NCI-H446 (cell line): ENCODE measurements at regions not wholly inside any gene's neighbourhood (a gene's known extent, or its start where the extent isn't known, plus 50 kb on each side); places are given as distances from the start of the nearest gene placed in this dataset.
"Not testable (repeated sequence)": the region's sequence is repeated elsewhere in the genome, so short reads cannot be mapped to it uniquely, and the experiment has no call there.

Experiments used
- DNase-seq, 2 experiments: peaks; one replicate each; lab custom pipeline; 2025; lab: John Stamatoyannopoulos, UW

DNA sequence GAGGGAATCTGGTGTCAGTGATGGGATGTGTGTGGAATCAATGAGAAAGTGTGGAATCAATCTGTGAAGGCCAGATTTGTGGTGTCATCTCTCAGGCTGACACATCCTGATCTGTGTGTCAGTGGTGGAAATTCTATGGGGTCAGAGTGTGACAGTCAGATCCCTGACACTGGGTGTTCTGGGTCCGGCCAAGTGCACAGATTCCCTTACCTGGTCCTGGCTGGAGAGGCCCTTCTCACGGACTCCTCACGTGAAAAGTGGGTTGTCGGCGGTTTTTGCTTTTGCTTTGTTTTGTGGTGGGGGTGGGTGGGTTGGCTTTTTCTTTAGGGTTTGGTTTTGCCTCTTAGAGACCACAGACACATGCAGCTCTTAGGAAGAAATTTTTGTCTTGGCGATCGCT is 618.0 kb downstream of the KCNJ18 start:
- DNase-seq, result not testable (repeated sequence)

DNA sequence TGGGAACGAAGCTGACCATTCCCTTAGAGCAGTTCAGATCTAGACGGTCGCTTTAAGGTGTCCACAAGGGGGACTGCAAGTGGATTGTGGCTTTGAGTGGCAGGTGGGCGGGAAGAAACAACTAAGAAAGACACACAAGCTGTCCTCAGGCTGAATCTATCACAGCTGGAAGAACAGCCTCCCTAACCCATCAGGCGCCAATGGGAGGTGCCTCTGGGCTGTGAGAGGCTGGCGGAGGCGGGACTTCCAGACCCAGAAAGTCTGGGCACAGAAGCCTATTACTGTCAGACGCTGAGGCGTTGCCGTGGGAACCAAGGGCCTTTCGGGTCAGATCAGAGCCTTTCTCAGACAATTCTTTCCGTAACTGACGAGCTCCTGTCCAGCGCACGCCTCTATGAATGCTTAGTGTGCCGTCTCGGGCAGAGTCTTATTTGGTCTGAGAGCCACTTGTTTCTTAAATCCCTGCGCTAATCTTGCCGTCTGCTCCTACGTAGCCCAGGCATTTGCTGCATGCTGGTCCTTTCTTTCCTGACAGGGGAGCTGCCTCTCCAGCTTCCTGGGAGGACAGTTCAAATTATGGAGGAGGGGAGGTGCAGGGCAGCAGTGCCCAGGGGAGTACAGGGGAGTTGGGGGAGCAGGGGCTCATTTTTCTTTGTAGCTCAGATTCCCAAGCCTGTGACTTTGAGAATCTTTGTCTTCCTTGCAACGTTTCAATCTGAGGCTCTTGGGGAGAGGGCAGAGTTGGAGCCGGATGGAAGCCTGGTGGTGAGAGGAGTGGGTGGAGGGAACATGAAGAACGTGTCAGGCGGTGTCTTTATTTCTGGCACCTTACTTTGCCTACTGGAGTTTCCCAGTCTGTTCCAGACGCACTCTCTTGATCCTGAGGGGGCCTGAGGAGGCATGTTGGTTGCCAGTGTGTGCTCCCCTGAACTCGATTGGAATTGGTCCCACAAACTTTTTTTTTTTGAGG is 618.7 kb downstream of the KCNJ18 start:
- no peak for DNase-seq

DNA sequence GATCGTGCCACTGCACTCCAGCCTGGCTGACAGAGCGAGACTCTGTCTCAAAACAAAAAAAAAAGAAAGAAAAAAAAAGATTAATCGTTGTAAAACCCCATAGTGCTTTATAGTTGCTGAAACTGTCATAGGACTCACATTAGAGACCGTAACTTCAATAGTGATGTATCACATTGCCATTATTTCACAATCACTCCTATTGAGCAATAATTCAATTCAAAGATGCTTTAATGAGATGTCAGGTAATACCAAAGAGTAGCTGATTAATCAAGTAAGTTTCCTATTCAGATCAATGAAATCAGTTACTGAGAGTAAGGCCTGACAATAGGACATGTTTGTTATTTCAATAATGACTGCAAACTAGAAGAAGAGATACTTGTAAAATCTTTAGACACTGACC is 628.7 kb downstream of the KCNJ18 start:
- not testable (repeated sequence) for DNase-seq

DNA sequence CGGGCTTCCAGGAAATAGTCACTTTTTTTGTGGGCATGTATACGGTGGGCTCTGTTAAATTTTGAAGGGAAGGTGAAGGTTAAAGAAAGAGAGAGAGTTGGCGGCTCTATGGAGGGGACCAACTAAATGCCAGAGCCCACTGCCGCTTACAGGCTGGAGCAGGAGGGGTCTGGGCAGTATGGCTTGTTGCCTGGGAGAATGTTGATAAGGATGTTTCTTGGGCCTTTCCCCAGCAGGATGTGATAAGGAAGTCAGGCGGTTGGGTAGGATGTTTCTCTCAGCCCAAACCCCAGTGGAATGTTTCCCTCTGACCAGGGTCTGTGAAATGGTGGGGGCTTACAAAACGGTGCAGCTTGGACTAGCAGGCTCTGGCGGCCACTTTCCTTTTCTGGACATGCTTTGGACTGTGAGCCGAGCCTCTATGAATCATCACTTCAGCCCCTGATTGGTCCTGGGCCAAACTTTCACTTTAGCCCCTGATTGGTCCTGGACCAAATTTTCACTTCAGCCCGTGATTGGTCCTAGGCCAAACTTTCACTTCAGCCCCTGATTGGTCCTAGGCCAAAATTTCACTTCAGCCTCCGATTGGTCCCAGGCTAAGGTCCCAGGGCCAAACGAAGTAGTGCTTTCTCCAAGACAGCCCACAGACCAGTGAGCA is 630.7 kb downstream of the KCNJ18 start:
- DNase-seq, result not testable (repeated sequence)

DNA sequence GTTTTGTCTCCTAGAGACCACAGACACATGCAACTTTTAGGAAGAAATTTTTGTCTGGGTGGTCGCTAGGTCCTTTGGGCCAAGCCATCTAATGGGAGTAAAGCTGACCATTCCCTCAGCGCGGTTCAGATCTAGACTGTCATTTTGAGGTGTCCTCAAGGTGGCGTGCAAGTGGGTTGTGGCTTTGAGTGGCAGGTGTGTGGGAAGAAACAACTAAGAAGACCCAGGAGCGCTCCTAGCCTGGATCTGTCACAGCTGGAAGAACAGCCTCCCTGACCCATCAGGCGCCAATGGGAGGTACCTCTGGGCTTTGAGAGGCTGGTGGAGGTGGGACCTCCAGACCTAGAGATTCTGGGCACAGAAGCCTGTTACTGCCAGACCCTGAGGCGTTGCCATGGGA is 645.1 kb downstream of the KCNJ18 start:
- no peak for DNase-seq

DNA sequence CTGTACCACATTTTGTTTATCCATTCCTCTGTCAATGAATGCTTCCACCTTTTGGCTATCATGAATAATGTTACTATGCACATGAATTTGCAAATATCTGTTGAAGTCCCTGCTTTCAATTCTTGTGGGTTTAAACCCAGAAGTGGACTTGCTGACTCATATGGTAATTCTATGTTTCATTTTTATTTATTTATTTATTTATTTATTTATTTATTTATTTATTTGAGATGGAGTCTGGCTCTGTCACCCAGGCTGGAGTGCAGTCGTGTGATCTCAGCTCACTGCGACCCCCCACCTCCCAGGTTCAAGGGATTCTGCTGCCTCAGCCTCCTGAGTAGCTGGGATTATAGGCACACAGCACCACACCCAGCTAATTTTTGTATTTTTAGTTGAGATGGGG is 664.3 kb downstream of the KCNJ18 start:
- not testable (repeated sequence) for DNase-seq

DNA sequence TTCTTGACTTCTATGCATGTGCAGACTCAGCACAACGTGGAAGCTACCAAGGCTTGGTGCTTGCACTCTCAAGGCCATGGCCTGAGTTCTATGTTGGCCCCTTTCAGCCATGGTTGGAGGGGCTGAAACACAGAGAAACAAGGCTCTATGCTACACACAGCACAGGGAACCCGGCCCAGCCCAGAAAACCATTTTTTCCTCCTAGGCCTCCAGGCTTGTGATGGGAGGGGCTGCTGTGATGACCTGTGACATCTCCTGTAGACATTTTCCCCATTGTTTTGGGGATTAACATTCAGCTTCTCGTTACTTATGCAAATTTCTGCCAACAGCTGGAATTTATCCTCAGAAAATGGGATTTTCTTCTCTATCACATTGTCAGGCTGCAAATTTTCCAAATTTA is 678.7 kb downstream of the KCNJ18 start:
- not testable (repeated sequence) for DNase-seq

- DNase-seq, result no peak
Observed at GRCh38 chr17:22373911-22374310, 681.6 kb downstream of the KCNJ18 start.

- no peak for DNase-seq
Observed at GRCh38 chr17:22374741-22375140, 682.4 kb downstream of the KCNJ18 start.

- not testable (repeated sequence) for DNase-seq
Observed at GRCh38 chr17:22376747-22377146, 684.4 kb downstream of the KCNJ18 start.

DNA sequence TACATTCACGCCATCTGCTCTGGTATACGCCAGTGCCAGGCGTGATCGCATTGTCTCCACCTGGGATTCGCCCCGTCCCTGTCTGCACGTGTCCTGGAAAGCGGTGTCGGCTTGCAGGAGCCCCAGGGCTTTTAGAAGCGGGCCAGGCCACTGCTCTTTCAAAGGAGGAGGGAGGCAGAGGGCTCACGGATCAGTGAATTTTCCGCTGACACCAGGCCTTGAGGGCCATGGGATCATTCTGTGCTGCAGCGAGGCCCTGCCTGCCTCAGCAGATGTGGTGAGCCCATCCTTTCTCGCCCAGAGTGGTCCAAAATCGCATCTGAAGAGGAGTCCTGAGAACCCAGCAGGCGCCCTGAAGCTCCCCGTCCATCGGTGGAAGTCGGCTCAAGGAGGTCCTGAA is 686.4 kb downstream of the KCNJ18 start:
- DNase-seq, result not testable (repeated sequence)

DNA sequence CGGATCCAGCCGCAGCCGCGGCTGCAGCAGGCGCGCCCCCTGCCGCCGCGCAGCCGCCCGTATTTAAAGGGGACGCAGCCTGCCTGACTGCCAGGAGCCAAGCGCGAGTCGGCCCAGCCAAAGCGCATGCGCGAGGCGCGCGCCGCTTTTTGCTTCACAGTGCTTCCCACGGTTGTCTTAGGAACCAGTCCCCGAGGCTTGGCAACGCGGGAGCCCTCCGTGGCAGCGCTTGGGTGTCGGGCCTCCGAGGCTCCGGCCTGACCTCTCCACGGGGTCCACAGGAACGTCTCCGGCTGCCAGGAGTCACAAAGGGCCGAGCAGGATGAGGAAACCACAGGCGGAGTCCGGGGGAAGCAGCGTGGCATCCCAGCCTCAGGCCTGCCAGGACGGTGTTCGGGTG is 689.3 kb downstream of the KCNJ18 start:
- DNase-seq, result not testable (repeated sequence)

DNA sequence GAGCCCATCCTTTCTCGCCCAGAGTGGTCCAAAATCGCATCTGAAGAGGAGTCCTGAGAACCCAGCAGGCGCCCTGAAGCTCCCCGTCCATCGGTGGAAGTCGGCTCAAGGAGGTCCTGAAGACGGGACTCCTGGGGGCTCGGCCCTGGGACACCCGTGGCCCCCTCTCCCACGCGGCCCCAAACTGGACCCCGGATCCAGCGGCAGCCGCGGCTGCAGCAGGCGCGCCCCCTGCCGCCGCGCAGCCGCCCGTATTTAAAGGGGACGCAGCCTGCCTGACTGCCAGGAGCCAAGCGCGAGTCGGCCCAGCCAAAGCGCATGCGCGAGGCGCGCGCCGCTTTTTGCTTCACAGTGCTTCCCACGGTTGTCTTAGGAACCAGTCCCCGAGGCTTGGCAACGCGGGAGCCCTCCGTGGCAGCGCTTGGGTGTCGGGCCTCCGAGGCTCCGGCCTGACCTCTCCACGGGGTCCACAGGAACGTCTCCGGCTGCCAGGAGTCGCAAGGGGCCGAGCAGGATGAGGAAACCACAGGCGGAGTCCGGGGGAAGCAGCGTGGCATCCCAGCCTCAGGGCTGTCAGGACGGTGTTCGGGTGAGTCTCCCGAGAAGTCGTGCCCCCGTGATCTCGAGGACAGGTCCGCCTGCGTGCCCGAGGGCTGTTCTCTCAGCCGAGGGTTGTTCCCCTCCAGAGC is 691.6 kb downstream of the KCNJ18 start:
- DNase-seq, result not testable (repeated sequence)

- DNase-seq, result not testable (repeated sequence)
Observed at GRCh38 chr17:22384461-22384800, 692.1 kb downstream of the KCNJ18 start.

GRCh38 chr17:22398446-22398845 is 706.1 kb downstream of the KCNJ18 start:
- DNase-seq, result not testable (repeated sequence)

DNA sequence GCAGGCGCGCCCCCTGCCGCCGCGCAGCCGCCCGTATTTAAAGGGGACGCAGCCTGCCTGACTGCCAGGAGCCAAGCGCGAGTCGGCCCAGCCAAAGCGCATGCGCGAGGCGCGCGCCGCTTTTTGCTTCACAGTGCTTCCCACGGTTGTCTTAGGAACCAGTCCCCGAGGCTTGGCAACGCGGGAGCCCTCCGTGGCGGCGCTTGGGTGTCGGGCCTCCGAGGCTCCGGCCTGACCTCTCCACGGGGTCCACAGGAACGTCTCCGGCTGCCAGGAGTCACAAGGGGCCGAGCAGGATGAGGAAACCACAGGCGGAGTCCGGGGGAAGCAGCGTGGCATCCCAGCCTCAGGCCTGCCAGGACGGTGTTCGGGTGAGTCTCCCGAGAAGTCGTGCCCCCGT is 706.7 kb downstream of the KCNJ18 start:
- not testable (repeated sequence) for DNase-seq

DNA sequence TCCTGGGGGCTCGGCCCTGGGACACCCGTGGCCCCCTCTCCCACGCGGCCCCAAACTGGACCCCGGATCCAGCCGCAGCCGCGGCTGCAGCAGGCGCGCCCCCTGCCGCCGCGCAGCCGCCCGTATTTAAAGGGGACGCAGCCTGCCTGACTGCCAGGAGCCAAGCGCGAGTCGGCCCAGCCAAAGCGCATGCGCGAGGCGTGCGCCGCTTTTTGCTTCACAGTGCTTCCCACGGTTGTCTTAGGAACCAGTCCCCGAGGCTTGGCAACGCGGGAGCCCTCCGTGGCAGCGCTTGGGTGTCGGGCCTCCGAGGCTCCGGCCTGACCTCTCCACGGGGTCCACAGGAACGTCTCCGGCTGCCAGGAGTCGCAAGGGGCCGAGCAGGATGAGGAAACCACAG is 712.8 kb downstream of the KCNJ18 start:
- not testable (repeated sequence) for DNase-seq

DNA sequence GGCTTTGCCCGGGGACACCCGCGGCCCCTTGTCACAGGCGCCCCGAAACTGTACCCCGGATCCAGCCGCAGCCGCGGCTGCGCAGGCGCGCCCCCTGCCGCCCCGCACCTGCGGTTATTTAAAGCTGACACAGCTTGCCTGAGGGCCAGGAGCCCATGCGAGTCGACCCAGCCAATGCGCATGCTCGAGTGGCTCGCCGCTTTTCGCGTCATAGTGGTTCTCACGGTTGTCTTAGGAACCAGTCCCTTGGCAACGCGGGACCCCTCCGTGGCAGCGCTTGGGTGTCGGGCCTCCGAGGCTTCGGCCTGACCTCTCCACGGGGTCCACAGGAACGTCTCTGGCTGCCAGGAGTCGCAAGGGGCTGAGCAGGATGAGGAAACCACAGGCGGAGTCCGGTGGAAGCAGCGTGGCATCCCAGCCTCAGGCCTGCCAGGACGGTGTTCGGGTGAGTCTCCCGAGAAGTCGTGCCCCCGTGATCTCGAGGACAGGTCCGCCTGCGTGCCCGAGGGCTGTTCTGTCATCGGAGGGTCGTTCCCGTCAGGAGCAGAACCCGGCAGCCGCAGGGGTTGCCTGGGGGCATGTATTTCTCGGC is 716.9 kb downstream of the KCNJ18 start:
- DNase-seq, result no peak

GRCh38 chr17:22410136-22410535 is 717.8 kb downstream of the KCNJ18 start:
- DNase-seq, result no peak

DNA sequence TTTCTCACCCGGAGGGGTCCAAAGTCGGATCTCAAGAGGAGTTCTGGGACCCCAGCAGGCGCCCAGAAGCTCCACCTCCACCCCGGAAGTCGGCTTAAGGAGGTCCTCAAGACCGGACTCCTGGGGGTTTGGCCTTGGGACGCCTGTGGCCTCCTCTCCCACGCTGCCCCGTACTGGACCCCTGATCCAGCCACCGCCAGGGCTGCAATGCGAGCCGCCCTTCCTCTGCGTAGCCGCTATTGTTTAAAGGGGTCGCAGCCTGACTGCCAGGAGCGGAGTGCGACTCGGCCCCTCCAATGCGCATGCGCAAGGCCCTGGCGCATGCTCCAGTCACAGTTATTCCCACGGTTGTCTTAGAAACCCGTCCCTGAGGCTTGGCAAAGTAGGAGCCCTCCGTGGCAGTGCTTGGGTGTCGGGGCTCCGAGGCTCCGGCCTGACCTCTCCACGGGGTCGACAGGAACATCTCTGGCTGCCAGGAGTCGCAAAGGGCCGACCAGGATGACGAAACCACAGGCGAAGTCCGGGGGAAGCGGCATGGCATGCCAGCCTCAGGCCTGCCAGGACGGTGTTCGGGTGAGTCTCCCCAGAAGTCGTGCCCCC is 719.0 kb downstream of the KCNJ18 start:
- DNase-seq, result no peak

GRCh38 chr17:22435231-22435974 is 743.1 kb downstream of the KCNJ18 start:
- peak; percentile 1 to 43 for DNase-seq
